Aorta (tissue), 5 donors: ENCODE measurements at regions not wholly inside any gene's neighbourhood (a gene's known extent, or its start where the extent isn't known, plus 50 kb on each side); places are given as distances from the start of the nearest gene placed in this dataset.
A peak's percentile ranks its signal among the peaks of the same experiment; 100 is the strongest.

ENCODE experiments used
- ATAC-seq: fragments of 200-7000 bp; cut with Tn5 transposase; one replicate; pipeline ENCODE4 v1.9.1; 2022; ENCODE audit warnings: moderate library complexity; ENCODE audit not compliant: low FRiP score
- DNase-seq, 2 donors: peaks; one replicate each; pipeline ENCODE4 v3.0.0-alpha.2; 2020
- H3K27ac ChIP-seq, 2 donors: one replicate each; pipeline ENCODE4 v1.5.1; 2013; ENCODE audit warnings: low read length in 2 of 2, mild to moderate bottlenecking in 2 of 2, moderate library complexity in 2 of 2, control low read depth in 1 of 2, inconsistent platforms in 1 of 2, low read depth in 1 of 2
- H3K27me3 ChIP-seq, 2 donors: one replicate each; pipeline ENCODE4 v1.6.1; 2013; ENCODE audit warnings: control low read depth in 1 of 2, low read length in 1 of 2, mild to moderate bottlenecking in 1 of 2, moderate library complexity in 1 of 2; ENCODE audit not compliant: insufficient read depth in 2 of 2, control insufficient read depth in 1 of 2
- H3K36me3 ChIP-seq, 2 donors: one replicate each; pipeline ENCODE4 v1.6.1; 2013; ENCODE audit warnings: control low read depth in 1 of 2, low read length in 1 of 2, mild to moderate bottlenecking in 1 of 2; ENCODE audit not compliant: insufficient read depth in 2 of 2, control insufficient read depth in 1 of 2
- H3K4me1 ChIP-seq, 2 donors: one replicate each; pipeline ENCODE4 v1.6.1; 2013; ENCODE audit warnings: low read length in 2 of 2, control low read depth in 1 of 2, mild to moderate bottlenecking in 1 of 2, moderate library complexity in 1 of 2; ENCODE audit not compliant: insufficient read depth in 2 of 2, control insufficient read depth in 1 of 2
- H3K4me3 ChIP-seq, 2 donors: one replicate each; pipeline ENCODE4 v1.5.1; 2013; ENCODE audit warnings: low read length in 2 of 2, control low read depth in 1 of 2, mild to moderate bottlenecking in 1 of 2
- H3K9me3 ChIP-seq: one replicate; pipeline ENCODE4 v1.6.1; 2013; ENCODE audit warnings: mild to moderate bottlenecking, low read length; ENCODE audit not compliant: control insufficient read depth
- WGBS, 2 donors: extraction: QIAGEN DNeasy Blood & Tissue Kit; methylation state at CpG; one replicate each; pipeline ENCODE4 v1.1.7; 2013; 5-methylcytosine and 5-hydroxymethylcytosine counted together
- intact Hi-C, 2 donors: fragments of 100-400 bp; cut with DNase I; formaldehyde crosslinking; loops; one replicate each; pipeline versions ENCODE4 v1.14.2 to v1.15.0; 2022
- donor health status: healthy with polysubstance abuse.
- donor health status: Bipolar disorder and iron deficiency.
- donor health status: DM: no; HTN: no; CAD: no.
- donor health status: DM: no; HTN: no; CAD: no.
- donor health status: DM: yes; HTN: yes; CAD: no.

DNA sequence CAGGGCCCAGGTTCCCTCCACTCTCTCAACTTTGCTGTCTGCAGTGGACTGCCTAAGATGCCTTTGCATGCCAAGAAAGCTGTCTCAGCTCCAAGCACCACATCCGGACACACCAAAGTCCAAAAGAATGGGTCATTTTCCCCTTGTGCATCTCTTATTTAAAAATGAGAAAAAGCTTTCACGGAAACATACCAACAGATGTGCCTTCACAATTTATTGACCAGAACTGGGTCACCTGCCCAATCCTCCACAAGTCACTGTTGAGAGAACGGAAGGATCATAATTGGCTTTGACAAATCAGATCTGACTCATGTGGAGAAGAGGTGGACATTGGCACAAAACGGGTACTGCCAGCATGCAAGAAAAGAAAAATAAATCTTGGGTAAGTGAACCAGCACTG, 258.3 kb downstream of the SNX13 start:
- no peak overlapping the region for H3K27ac ChIP-seq
- H3K36me3 ChIP-seq, result no peaks in the 10 kb centered on the region
- H3K4me1 ChIP-seq, result peaks cover 2 to 4% of the 10 kb centered on the region in 2 donors
- H3K9me3 ChIP-seq, result no peaks in the 10 kb centered on the region
- intact Hi-C loops, result loop anchor here (5.0 to 10.0 kb wide), 2 partner anchors 660 to 663 kb away; no protein-coding TSS in a partner anchor
- H3K4me3 ChIP-seq, result no peak overlapping the region
- no peaks in the 10 kb centered on the region for H3K27me3 ChIP-seq
- 6% methylated on average over 4 of the region's 4 CpGs for WGBS, 2 donors
- ATAC-seq (no peak), DNase-seq (no peak)

DNA sequence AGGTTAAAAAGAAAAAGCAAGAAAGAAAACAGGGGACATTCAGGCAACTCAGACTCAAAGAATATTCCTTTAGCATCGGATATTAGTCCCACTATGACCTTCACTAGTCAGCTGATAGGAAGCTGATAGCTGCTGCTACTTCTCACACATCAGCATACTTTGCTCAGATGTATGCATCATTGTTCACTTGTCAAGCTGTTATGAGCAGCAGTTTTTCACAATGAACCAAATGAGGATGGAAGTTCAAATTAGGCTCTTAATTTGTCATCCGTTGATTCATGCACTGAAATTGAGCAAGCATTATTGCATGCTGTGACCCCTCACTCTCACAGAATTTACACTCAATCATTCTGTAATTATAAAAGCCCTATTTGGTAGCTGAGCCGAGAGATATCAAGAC, 257.7 kb downstream of the SNX13 start:
- Histone ChIP-seq H3K36me3 (no peaks in the 10 kb centered on the region), H3K4me1 (peaks cover 2 to 4% of the 10 kb centered on the region in 2 donors), H3K27me3 (no peaks in the 10 kb centered on the region), H3K4me3 (no peak overlapping the region), H3K27ac (no peak overlapping the region), H3K9me3 (no peaks in the 10 kb centered on the region)
- DNase-seq (no peak), ATAC-seq (no peak)
- intact Hi-C loops, result loop anchor here (5.0 to 10.0 kb wide), 2 partner anchors 660 to 662 kb away; no protein-coding TSS in a partner anchor
- 87 to 88% methylated on average over 3 of the region's 3 CpGs for WGBS, 2 donors

DNA sequence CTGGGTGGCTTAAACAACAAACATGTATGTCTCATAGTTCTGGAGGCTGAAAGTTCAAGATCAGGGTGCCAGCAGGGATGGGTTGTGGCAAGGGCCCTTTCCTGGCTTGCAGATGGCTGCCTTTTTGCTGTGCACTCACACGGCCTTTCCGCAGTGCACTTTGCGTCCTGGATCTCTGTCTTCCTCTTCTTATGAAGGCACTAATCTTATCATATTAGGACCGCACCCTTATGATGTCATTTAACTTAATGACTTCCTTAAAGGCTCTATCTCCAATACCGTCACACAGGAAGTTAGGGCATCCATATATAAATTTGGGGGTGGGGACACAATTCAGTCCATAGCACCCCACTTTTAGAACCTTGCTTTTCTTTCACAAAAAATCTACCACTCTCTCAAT, 255.2 kb downstream of the SNX13 start:
- H3K36me3 ChIP-seq, result no peaks in the 10 kb centered on the region
- ATAC-seq (no peak), DNase-seq (no peak)
- 94 to 97% methylated on average over 5 of the region's 5 CpGs for WGBS, 2 donors
- no peak overlapping the region for H3K4me3 ChIP-seq
- H3K9me3 ChIP-seq, result no peaks in the 10 kb centered on the region
- no peaks in the 10 kb centered on the region for H3K27me3 ChIP-seq
- intact Hi-C loops, result loop anchor here in 1 of 2 donors (10.0 kb wide), 1 partner anchor 660 kb away; no protein-coding TSS in a partner anchor
- H3K4me1 ChIP-seq, result peaks cover 2 to 4% of the 10 kb centered on the region in 2 donors
- no peak overlapping the region for H3K27ac ChIP-seq

DNA sequence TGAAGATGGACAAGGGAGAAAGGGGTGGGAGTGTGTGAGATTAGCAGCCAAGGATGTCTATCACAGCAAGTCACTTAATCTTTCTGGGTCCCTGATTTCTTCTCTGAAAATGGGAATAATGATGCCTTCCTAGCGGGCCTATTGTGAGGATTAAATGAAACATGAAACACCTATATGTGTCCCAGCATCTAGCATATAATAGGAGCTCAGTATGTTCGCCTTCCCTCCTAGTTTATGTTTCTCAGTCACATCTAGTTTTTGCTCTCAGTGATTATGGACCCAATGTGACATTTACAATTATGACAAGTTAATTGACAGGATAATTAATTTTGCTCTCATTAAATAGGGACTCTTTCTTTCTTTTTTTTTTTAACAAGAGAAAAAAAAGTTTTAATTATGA, 252.9 kb downstream of the SNX13 start:
- no peaks in the 10 kb centered on the region for H3K27me3 ChIP-seq
- 94 to 98% methylated on average over 2 of the region's 2 CpGs for WGBS, 2 donors
- H3K4me1 ChIP-seq, result peaks cover 0 to 4% of the 10 kb centered on the region in 2 donors
- ATAC-seq (no peak), DNase-seq (no peak)
- no peak overlapping the region for H3K4me3 ChIP-seq
- no peaks in the 10 kb centered on the region for H3K36me3 ChIP-seq
- no peaks in the 10 kb centered on the region for H3K9me3 ChIP-seq
- no peak overlapping the region for H3K27ac ChIP-seq
- intact Hi-C loops, result loop anchor here in 1 of 2 donors (10.0 kb wide), 1 partner anchor 657 kb away; no protein-coding TSS in a partner anchor

DNA sequence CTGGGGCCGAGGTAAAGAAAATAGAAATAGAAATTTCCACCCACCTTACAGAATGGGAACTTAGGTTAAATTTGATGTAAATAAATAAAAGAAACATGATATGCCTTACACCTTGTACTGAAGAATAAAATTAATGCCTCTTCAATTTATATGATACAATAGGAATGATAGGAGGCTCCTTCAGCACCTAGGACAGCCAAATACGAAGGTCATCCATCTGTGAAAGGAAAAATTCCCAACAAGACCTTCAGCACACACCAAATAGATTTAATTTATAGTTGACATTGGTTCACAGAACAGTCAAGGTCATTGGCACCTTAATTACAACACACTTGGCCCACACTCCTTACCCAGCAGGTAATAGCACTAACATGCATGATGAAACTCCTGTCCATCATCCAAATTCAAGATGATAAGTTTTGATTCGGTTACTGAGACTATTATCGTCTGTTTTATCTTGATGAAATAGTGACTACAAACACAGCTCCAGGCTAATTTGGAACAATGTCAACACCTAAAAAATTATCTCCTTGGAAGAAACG, 250.9 kb downstream of the SNX13 start:
- no peak for ATAC-seq
- no peaks in the 10 kb centered on the region for H3K9me3 ChIP-seq
- intact Hi-C loops, result loop anchor here in 1 of 2 donors (10.0 kb wide), 1 partner anchor 655 kb away; no protein-coding TSS in a partner anchor
- no peak overlapping the region for H3K27ac ChIP-seq
- no peak for DNase-seq
- H3K27me3 ChIP-seq, result no peaks in the 10 kb centered on the region
- WGBS, 2 donors, result 75 to 76% methylated on average over 5 of the region's 5 CpGs
- no peaks in the 10 kb centered on the region for H3K36me3 ChIP-seq
- no peak overlapping the region for H3K4me3 ChIP-seq
- no peaks in the 10 kb centered on the region for H3K4me1 ChIP-seq

DNA sequence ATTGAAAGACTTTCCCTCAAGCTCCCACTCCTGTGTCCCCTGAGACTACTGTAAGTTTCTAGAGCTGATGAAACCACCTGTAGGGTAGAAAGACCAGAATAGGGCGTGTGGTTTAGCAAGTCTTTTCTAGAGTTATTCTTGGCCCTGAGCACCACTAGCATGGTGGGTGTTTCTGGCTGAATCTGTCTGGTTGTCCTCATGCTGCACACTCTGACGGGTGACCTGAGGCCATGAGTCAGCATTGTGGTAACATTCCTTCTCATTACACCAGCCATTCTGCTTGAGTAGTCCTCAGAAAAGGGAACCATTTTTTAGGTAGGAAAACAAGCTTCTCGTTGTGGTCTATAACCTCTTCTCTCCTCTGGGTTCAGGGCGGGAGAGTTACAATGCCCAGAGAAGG, 250.3 kb downstream of the SNX13 start:
- peak in 1 of 2 donors; percentile 61 for DNase-seq
- intact Hi-C loops, result no loop called here
- 52 to 67% methylated on average over 4 of the region's 4 CpGs for WGBS, 2 donors
- Histone ChIP-seq H3K4me1 (no peaks in the 10 kb centered on the region), H3K36me3 (no peaks in the 10 kb centered on the region), H3K27ac (no peak overlapping the region), H3K27me3 (no peaks in the 10 kb centered on the region), H3K4me3 (no peak overlapping the region), H3K9me3 (no peaks in the 10 kb centered on the region)
- peak; percentile 11 for ATAC-seq

DNA sequence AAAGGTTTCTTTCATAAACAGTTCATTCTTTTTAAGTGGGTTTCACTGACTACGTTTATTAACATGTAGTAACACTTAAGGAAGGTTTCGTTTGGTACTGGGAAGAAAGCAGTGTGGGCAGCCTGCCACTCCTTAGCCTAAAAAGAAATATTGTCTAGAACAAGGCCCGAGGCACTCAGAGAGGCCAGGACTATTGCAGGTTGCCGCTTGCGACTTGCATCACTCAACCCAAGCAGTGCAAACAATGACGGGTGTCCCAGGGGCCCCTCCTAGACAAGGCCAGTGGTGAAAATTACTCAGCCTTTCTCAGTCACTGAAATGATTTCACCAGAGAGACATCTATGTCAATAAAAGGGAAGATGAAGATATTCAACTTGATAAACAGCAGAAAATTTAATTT, 243.9 kb downstream of the SNX13 start:
- Histone ChIP-seq H3K27ac (no peak overlapping the region), H3K27me3 (no peaks in the 10 kb centered on the region), H3K4me3 (no peak overlapping the region), H3K4me1 (no peaks in the 10 kb centered on the region), H3K9me3 (peaks cover 4% of the 10 kb centered on the region), H3K36me3 (no peaks in the 10 kb centered on the region)
- intact Hi-C loops, result no loop called here
- ATAC-seq (peak; percentile 85), DNase-seq (peak; percentile 62 to 87)
- WGBS, 2 donors, result 33 to 43% methylated on average over 6 of the region's 6 CpGs

DNA sequence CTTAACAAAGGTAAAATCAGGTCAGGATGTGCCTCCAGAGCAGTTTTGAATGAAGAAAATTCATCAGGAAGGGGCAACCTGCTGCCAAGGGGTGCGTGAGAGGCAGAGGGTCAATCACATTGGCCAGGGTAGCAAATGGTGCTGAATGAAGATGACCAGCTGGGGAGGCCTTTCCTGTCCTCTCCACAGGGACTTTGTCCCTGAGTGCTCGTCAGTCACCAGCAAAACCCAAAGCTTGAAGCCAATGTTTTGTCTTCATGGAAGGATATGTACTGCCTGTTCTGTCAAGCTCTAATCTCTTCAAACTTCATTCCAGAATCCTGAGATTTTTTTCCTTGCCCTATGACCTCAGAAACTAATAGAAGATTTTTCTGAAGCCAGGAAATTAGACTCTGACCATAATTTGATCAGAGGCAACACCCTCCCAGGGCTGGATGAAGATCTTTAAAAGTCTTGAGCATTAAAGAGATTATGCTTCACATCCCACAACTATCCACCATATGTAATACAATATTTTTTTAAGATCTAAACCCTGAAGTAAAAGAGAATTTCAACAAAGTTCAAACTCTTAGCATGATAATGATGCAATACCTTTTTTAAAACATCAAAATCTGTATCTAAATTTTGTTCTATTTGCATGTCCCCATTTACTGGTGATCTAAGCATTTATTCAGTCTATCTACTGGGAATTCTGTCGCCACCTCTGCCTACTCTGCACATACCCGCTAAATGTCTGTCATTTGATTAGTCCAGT, 243.0 kb downstream of the SNX13 start:
- Histone ChIP-seq H3K27me3 (no peaks in the 10 kb centered on the region), H3K27ac (no peak overlapping the region), H3K4me3 (no peak overlapping the region), H3K4me1 (no peaks in the 10 kb centered on the region), H3K9me3 (peaks cover 4% of the 10 kb centered on the region), H3K36me3 (no peaks in the 10 kb centered on the region)
- ATAC-seq (no peak), DNase-seq (no peak)
- WGBS, 2 donors, result 92 to 93% methylated on average over 4 of the region's 4 CpGs
- intact Hi-C loops, result no loop called here

DNA sequence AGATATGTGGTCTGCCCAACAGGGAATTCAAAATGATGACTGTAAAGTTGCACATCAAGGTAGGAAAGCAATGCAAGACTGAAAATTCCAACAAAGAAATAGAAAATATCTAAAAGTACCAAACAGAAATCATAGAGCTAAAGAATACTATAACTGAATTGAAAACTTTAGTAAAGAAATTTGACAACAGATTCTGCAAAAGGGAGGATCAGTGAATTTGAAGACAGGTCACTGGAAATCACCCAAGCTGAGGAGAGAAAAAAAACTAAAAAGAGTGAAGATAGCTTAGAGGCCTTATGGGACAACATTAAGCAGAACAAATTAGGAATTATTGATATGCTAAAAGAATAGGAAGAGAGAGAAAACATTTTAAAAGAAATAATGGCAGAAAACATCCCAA, 240.6 kb downstream of the SNX13 start:
- H3K36me3 ChIP-seq, result no peaks in the 10 kb centered on the region
- no peak overlapping the region for H3K27ac ChIP-seq
- intact Hi-C loops, result no loop called here
- ATAC-seq (no peak), DNase-seq (no peak)
- no peaks in the 10 kb centered on the region for H3K4me1 ChIP-seq
- H3K27me3 ChIP-seq, result no peaks in the 10 kb centered on the region
- no peak overlapping the region for H3K4me3 ChIP-seq
- H3K9me3 ChIP-seq, result peaks cover 4% of the 10 kb centered on the region
